HG03354 (cell line): ENCODE measurements at regions not wholly inside any gene's neighbourhood (a gene's known extent, or its start where the extent isn't known, plus 50 kb on each side); places are given as distances from the start of the nearest gene placed in this dataset.

Source experiments
- ATAC-seq: cut with Tn5 transposase; IDR thresholded peaks from one replicate; pipeline ENCODE4 v1.9.1; 2021; ENCODE audit warnings: mild to moderate bottlenecking; ENCODE audit not compliant: unreplicated experiment, poor library complexity, severe bottlenecking

GRCh38 chr3:73789825-73790444, 165.2 kb upstream of the PDZRN3 start:
- no peak for ATAC-seq

- ATAC-seq, result no peak
These were observed 162.9 kb upstream of the PDZRN3 start for GRCh38 chr3:73787620-73788019.

GRCh38 chr3:73786998-73787397, 162.3 kb upstream of the PDZRN3 start:
- ATAC-seq, result no peak

- no peak for ATAC-seq
These were observed 161.6 kb upstream of the PDZRN3 start for GRCh38 chr3:73786321-73786807.

GRCh38 chr3:73784686-73785392, 160.1 kb upstream of the PDZRN3 start:
- no peak for ATAC-seq

- ATAC-seq, result no peak
These were observed 159.1 kb upstream of the PDZRN3 start for GRCh38 chr3:73783811-73784210.

GRCh38 chr3:73781541-73781940, 156.8 kb upstream of the PDZRN3 start:
- ATAC-seq, result no peak

GRCh38 chr3:73774645-73775044, 149.9 kb upstream of the PDZRN3 start:
- no peak for ATAC-seq

- ATAC-seq, result no peak
These were observed 148.5 kb upstream of the PDZRN3 start for GRCh38 chr3:73773233-73773632.

GRCh38 chr3:73772076-73772886, 147.5 kb upstream of the PDZRN3 start:
- ATAC-seq, result no peak

GRCh38 chr3:73768524-73769308, 144.0 kb upstream of the PDZRN3 start:
- ATAC-seq, result no peak

GRCh38 chr3:73766599-73767381, 142.0 kb upstream of the PDZRN3 start:
- no peak for ATAC-seq

- no peak for ATAC-seq
These were observed 141.3 kb upstream of the PDZRN3 start for GRCh38 chr3:73765878-73766545.

GRCh38 chr3:73762855-73763254, 138.1 kb upstream of the PDZRN3 start:
- ATAC-seq, result no peak

GRCh38 chr3:73759297-73759711, 134.6 kb upstream of the PDZRN3 start:
- ATAC-seq, result no peak

GRCh38 chr3:73757536-73757935, 132.8 kb upstream of the PDZRN3 start:
- no peak for ATAC-seq

- ATAC-seq, result no peak
These were observed 129.2 kb upstream of the PDZRN3 start for GRCh38 chr3:73753985-73754384.

- no peak for ATAC-seq
These were observed 127.6 kb upstream of the PDZRN3 start for GRCh38 chr3:73752338-73752737.

- ATAC-seq, result no peak
These were observed 121.9 kb upstream of the PDZRN3 start for GRCh38 chr3:73746623-73747022.
